ENCODE measurements at regions not wholly inside any gene's neighbourhood (a gene's known extent, or its start where the extent isn't known, plus 50 kb on each side); places are given as distances from the start of the nearest gene placed in this dataset.
"Not testable (repeated sequence)": the region's sequence is repeated elsewhere in the genome, so short reads cannot be mapped to it uniquely, and the experiment has no call there.

DNA sequence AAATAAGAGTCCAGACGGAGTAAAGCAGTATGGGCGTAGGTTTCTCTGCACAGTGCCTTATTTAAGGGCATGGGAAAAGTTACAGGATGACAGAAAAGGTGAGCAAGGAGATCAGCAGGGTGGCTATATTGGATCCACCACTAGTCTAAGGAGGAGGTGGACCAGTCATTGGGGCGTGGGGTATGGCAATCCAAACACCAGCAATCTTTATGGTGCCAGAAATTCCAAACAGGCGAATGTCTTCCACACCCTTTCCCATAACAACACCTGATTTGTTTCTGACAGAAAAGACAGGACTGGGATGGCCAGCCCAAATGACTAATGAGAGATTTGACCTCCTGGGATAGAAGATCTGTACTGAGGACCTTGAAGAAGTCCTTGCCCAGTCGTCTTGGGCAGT is 181.8 kb upstream of the MBL2 start:
- intact Hi-C loops (cut with DNase I), result no loop called here

DNA sequence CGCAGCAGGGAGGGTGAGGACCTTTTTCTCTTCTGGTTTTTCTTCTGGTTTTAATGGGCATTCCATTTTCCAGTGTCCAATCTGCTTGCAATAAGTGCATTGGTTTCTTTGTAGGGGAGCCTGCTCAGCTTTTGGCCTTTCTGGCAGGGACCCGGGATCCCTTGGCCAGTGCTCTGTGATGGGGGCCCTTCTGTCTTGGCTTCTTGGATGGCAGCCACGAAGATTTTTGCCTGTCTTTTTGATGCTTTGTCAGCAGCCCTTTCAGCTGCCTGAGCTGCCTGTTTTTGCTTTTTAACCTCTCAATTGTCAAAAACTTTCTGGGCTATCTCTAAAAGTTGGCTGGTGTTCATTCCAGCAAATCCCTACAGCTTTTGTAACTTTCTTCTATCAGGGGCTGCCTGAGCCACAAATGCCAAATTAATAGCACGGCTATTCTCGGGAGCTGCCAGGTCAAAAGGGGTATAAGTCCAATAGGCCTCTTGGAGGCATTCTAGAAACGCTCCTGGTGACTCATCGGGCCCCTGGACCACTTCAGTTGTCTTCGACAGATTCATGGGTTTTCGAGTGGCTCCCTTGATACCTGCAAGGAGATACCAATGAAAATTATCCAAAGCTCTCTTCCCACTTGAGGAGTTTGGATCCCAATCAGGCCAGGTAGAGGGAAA is 179.9 kb upstream of the MBL2 start:
- intact Hi-C loops (cut with DNase I), result no loop called here
- DNase-seq, result no peak

More for the DNA sequence above, 181.8 kb upstream of the MBL2 start:
- DNase-seq, result no peak

DNA sequence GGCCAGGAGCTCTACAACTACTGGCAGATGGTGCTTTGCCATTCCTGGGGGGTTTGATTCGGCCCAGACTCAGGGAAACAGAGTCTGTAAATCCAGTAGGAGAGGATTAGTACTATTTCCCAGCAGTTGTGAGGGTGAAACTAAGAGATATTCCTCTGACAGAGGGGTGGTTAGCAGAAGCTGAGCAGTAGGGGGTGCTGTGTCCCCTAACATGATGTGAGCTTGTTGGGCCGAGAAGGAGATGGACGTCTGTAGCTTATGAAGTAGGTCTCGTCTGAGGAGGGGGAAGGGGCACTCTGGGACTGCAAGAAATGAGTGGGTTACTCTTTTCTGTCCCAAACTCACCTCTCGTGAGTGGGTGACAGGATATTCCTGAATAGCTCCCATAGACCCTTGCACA is 179.2 kb upstream of the MBL2 start:
- intact Hi-C loops (cut with DNase I), result no loop called here

DNA sequence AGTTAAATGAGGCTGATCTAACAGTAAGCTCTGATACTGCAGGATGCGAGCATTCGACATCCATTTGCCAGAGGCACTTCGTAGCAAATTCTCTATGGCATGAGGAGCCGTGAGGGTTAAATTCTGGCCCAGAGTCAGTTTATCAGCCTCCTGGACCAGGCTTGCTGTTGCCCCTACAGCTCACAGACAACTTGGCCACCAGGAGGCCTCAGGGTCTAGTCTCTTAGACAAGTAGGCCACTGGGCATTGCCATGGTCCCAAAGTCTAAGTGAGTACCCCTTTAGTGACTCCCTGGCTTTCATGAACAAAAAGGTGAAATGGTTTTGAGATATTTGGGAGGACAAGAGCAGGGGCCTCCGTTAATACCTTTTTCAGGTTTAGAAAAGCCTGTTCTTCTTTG is 178.0 kb upstream of the MBL2 start:
- DNase-seq, result no peak
- intact Hi-C loops (cut with DNase I), result no loop called here

More for the DNA sequence above, 179.2 kb upstream of the MBL2 start:
- peak in 24 of 42 donors; percentile 10 to 64 (median 43) for DNase-seq

DNA sequence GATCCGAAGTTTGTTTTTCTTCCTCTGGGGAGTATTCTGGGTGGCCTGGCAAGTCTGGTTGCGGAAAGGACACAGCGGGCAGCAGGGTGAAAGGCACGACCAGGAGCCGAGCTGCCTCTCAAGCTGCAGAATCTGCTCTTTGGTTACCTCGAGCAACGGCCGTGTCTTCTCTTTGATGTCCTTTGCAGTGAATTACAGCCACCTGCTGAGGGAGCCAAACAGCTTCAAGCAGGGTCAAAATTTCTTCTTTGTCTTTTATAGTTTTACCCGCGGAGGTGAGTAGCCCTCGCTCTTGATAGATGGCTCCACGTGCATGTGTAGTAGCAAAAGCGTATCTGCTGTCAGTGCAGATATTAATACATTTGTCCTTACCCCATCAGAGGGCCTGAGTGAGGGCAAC is 177.3 kb upstream of the MBL2 start:
- intact Hi-C loops (cut with DNase I), result no loop called here
- no peak for DNase-seq

DNA sequence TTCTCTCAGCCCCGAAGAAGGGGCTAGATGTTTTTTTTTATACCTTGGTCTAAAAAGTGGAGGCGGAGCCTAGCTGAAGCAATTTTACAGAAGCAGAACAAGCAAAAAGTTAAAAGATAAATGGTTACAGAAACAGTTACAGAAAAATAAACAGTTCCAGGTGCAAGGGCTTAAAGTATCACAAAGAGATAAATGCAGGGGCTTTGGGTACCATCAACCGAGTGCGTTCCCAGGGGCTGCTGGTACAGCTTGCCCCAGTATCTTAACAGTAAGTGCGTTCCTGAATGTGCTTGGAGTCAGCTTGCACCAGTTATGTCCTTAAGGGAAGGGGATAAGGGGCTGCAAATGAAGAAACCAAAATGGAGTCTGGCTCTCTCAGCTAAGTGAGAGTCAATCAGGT is 173.9 kb upstream of the MBL2 start:
- no peak for DNase-seq
- intact Hi-C loops (cut with DNase I), result no loop called here

DNA sequence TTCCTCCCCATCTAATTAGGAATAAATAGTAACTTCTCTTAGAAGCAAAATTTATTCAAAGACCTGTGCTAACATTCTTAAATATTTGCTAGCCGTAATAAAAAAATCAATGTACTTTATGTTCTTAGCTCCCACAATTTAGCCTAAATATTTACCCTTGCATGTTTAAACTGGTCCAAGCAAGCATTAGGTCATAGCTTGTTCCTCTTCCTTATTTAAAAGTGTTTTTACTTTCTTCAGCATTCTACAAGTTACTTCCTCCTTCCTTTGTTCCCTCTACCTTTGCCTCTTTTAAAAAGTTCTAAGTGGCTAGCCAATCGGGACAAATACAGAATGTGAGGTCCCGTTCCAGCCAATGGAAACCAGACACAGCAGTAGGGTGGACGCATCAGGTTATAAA is 172.9 kb upstream of the MBL2 start:
- intact Hi-C loops (cut with DNase I); DNase-seq: not testable (repeated sequence)

DNA sequence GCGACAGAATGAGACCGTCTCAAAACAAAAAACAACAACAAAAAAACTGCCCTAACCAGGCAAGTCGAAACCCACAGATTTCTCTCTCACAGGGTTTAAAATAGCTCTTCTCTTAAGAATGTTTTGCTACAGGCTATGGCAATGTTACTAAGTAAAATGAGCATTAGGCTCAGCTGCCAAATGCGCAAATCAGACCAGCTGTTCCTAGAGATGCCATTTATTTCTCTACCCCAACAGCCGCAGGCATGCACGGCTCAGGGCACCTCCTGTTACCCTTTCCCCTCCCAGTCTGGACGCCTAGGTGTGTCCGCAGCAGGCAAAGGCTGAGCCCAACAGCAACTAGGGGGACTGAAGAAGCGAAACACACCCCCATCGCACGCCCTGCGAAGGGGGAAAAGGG is 168.3 kb upstream of the MBL2 start:
- no peak for DNase-seq
- intact Hi-C loops (cut with DNase I), result no loop called here

DNA sequence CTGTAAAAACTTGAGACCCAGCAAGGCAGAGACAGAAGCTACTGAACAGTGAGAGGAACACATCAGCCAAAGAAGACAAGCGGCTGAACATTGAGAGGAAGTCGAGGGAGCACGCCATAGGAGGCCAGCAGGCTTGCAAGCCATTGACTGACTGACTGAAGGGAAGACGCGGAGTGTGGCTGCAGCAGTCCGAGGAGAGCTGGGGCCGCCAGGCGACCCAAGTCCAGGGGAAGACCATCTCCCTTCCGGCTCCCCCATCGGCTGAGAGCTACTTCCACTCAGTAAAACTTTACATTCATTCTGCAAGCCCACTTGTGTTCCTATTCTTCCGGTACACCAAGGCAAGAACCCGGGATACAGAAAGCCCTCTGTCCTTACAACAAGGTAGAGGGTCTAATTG is 167.3 kb upstream of the MBL2 start:
- DNase-seq, result no peak
- intact Hi-C loops (cut with DNase I), result no loop called here

DNA sequence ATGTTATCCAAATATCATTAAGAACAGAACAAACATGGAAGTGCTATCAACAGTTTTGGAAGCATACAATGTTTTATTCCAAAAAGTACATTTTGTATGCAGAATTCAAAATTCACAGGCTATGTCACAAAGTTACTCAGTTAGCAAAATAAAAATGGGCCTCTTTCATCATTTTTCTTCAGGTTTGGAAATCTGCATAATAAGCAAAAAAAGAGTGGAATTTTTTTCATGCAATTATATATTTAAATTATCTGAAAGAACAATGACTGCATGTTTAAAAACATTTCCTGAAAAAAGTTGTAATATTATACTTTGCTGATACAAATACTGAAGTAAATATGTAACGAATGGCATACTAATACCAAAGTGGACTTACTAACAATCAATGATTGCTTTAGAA is 161.2 kb upstream of the MBL2 start:
- intact Hi-C loops (cut with DNase I), result no loop called here
- DNase-seq, result no peak

DNA sequence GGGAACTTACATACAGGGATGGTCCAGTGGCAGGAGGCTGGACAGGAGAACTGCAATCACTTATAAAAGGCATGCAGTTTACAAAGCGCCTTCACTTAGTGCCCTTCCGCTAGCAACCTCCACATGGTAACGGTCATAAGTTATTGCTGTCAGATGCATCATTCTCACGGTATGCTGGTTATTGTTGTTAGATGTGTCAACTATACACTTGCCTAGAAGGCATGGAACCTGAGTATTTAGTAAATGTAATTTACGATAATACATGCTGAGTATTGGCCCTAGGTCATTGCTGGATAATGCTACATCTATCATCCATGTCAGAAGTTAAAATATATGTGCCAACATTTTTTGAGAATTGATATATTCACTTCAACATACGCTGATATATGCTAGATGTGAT is 155.1 kb upstream of the MBL2 start:
- DNase-seq, result no peak
- intact Hi-C loops (cut with DNase I), result no loop called here

DNA sequence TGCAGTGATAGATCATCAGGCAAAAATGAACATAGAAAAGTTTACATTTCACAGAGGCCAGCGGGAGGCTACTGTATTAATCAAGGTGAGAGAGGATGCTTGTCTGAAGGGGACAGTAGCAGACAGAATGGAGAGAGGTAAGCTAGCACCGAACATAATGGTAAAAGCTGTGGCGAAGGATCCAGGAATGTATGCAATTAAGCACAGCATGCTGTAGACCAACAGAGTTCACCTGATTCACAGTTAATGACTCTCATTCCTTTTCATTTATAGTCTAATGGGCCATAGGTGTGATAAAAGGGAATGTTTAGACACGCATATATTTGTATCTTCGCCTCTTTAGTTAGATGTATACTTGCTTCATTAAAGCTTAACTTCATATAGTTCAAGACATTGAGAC is 150.9 kb upstream of the MBL2 start:
- no peak for DNase-seq
- intact Hi-C loops (cut with DNase I), result no loop called here

DNA sequence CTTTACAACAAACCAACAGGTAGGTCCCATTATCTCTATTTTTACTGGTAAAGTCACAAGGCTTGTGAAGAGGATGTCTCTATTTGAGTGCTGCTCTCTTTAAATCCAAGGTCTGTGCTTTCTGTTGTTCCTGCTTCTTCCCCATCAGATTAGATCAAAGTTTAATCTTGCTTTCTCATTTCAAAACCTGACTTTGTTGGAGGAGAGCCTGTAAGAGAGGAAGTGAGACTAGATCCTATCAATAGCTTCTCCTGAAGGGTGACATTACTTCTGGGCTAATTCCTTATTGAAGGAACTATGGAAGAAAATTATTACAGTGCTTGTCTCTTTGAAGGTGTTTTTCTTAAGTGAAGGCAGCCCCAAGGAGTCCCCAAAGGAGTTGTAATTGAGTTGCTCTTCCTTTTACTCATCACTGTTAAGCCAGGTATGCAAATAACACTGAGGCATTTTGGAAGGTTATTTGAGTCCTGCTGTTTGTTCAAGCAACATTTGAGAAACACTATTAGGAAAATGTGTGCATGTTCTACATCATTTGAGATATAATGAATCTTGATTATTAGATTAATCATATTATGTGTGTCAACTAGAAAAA is 146.2 kb upstream of the MBL2 start:
- intact Hi-C loops (cut with DNase I), result no loop called here
- DNase-seq, result no peak

DNA sequence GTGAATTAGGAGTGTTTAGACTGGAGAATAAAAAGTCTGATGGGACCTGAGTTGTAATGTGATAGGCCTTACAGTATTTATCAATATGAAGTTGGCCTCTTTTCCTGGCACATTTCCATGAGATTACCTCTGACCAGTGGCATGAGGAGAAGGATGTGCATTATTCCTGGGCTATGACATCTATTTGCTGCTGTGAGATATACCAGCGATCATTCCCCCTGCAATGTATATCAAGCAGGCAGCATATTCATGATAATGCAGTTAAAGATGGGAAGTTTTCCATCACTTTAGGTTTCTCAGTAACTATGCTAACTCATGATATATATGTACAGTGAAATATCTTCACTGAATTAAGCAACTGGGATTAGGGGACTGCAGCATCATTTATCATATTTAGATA is 142.8 kb upstream of the MBL2 start:
- no peak for DNase-seq

DNA sequence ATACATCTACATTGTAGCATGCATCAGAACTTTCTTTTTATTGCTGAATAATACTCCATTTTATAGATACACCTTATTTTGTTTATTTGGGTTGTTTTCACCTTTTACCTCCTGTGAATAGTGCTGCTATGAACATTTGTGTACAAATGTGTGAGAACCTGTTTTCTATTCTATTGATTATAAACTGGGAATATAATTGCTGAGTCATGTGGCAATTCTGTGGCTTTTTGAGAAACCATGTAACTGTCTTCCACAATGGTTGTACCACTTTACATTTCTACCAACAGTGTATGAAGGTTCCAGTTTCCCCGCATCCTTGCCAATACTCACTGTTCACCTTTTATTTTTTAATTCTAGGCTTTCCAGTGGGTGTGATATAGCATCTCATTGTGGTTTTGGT is 138.6 kb upstream of the MBL2 start:
- intact Hi-C loops (cut with DNase I), result no loop called here
- no peak for DNase-seq

More for the DNA sequence above, 142.8 kb upstream of the MBL2 start:
- intact Hi-C loops (cut with DNase I), result no loop called here

DNA sequence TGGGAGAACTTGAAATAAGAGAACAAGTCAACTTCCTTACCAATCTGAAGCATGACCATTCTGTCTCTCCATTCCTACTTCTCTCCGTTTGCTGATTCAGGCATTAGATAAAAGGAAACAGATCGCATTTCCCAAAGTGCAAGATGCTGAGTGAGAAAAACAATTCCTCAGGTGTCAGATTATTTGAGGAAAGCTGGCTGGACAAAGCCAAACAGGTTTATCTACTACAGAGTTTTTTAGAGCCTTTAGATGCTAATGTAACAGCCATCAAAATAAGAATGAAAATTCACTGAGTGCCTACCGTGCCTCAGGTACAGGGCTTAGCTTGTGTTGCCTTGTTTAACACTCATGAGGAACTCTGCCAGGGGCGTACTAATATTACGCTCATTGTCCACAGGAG is 135.9 kb upstream of the MBL2 start:
- no peak for DNase-seq
- intact Hi-C loops (cut with DNase I), result no loop called here

DNA sequence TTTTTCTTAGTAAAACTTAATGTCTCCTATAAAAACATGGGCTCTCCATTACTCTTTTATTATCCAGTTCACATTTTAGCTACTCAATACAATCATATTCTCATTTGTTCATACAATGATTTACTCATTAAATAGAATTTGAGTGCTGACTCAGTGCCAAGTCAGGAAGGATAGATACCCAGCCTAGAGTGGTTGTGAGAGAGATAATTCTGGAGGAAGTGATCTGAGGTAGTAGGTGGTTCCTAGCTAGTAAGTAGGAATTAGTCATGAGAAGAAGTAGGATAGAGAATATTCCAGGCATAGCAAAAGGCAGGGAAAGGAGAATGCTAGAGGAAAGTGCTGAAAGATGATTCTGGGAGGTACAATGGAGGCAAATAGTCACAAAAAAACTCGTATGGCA is 133.5 kb upstream of the MBL2 start:
- intact Hi-C loops (cut with DNase I), result no loop called here
- peak in 8 of 42 donors; percentile 11 to 53 (median 23) for DNase-seq

DNA sequence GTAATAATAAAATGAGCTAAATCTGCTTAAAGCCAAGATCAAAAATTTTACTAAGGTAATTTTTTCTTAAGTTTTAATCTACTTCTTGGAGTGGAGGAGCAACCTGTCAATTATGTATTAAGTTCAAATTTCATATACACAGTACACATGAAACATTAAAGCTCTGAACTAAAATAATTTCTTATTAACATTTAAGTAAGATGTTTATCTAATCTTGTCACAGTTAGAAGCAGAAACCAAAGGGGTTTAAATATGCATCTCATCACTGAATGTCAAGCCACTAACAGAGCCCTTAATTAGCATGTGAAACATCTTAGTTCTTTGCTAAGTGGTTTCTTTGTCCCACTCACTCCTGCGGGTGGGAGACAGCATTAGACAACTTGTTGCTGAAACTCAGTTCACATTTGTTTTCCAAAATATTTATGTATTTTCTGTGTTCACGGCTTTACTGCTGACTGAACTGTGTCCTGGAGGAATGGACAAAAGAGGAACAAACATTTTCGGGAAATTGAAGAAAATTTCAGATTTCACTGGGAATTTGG is 130.9 kb upstream of the MBL2 start:
- intact Hi-C loops (cut with DNase I), result no loop called here
- no peak for DNase-seq

DNA sequence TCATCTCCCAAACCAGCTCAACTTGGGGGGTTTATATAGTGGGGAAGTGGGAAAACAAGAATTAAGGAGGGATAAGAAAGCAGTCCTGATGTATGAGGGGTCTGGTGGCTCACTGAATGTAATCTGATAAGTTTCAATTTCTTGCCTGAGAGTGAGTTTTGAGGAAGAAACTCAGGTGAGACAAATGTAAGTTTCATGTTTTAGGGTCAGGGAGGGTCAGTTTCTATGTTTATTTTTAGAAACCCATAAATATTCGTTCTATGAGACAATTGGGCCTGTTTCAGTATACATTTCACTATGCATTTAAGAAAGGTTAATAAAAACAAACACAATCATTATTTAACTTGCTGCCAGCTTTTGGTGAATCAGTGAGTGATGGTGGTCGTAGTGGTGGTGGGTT is 128.0 kb upstream of the MBL2 start:
- DNase-seq, result no peak
- intact Hi-C loops (cut with DNase I), result no loop called here

DNA sequence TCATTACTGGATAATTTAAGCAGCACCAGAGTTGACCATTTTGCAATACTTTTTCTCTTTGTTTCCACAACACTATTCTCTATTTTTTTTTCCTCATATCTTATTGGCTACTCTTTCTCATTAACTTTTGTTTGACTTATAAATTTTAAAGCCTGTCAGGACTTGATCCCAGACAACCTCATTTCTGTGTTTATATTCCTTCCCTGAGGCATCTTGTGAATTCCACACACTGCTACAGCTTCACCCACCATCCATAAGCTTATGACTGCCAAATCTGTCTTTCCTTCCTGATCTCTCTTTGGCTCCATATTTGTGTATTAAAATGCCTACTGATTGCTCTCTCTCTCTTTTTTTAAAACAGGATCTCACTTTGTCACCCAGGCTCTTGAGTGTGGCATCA is 124.6 kb upstream of the MBL2 start:
- no peak for DNase-seq
- intact Hi-C loops (cut with DNase I), result no loop called here

DNA sequence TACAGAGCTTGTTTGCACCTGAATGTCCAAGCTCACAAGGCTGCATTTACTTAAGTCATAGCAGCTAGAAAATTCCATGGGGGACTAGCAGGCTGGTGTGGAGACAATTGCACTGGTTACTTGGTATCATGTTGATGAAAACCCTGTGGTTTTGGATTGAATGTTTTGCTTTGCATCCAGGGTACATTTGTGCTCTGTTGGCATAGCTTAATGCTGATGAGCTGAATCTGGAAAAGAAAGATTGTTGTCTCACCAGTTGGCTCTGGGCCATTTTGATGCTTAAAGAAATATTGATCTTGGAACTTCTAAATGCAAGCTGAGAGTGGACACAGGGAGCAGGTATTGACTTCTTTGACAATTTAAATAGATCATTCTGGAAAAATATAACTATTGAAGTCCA is 122.5 kb upstream of the MBL2 start:
- intact Hi-C loops (cut with DNase I), result no loop called here
- DNase-seq, result no peak

All from head of caudate nucleus (tissue), 42 donors.